ENCODE measurements at regions not wholly inside any gene's neighbourhood (a gene's known extent, or its start where the extent isn't known, plus 50 kb on each side); places are given as distances from the start of the nearest gene placed in this dataset.

DNA sequence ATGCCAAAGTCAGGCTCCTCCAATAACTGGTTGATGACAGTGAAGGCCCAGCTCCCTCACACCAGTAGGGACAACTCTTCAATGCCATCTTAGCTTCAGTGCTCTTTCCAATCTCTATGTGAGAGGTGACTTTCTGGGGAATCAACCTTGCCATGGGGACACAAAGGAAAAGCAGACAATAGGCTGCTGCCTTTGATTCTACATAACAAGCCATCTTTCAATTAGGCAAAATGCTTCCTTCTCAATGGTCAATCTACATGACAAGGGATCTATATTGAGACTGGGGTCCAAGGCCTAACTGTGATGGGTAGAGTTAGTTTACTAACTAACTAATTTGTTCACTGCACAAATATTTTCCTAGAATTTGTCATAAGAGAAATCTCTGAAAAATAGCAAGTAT is 1417.5 kb upstream of the SEL1L start:
- Histone ChIP-seq H4K20me1 (replicated peaks; ENCODE audit: control insufficient read depth, extremely low read depth, insufficient read depth, low read length) (no peaks in the 10 kb centered on the region), H3K4me3 (replicated peaks in 1 of 3; ENCODE audit: insufficient read depth in 1 of 3, low read depth in 1 of 3, low read length in 3 of 3) (no peak overlapping the region), H3K4me2 (ENCODE audit: insufficient read depth, low read length) (no peak overlapping the region), H3K27ac (ENCODE audit: insufficient read depth, low read depth, low read length) (no peak overlapping the region), H3K79me2 (ENCODE audit: control insufficient read depth, insufficient read depth, low read length) (no peaks in the 10 kb centered on the region), H3K9ac (replicated peaks; ENCODE audit: extremely low read depth, insufficient read depth, low read length) (no peak overlapping the region), H3K9me3 (replicated peaks; ENCODE audit: control insufficient read depth, insufficient read depth, low read length) (peaks cover 2% of the 10 kb centered on the region), H3K9me1 (replicated peaks; ENCODE audit: control insufficient read depth, extremely low read depth, insufficient read depth, low read length) (no peaks in the 10 kb centered on the region), H2AFZ (ENCODE audit: low read depth, low read length) (no peak overlapping the region), H3K36me3 (ENCODE audit: control insufficient read depth in 2 of 2, extremely low read depth in 1 of 2, insufficient read depth in 2 of 2, low read length in 2 of 2) (no peaks in the 10 kb centered on the region), H3K27me3 (ENCODE audit: control insufficient read depth in 2 of 2, insufficient read depth in 2 of 2, low read length in 2 of 2) (no peaks in the 10 kb centered on the region), H3K4me1 (ENCODE audit: control insufficient read depth, extremely low read depth, insufficient read depth, low read length) (no peaks in the 10 kb centered on the region)
- DNase-seq (ENCODE audit: low read depth, low spot score) (no peak), FAIRE-seq (no peak)
- no peak for TF ChIP-seq FOS (IDR thresholded peaks at IDR 0.05; ENCODE audit: borderline replicate concordance, insufficient read depth, low read length)
- dilution Hi-C loops (cut with MboI; ENCODE audit: extremely low pct_ligation_motif_present, low sequenced_read_pairs) = no loop called here
- ChIA-PET CTCF (no interaction called here), POLR2A (no interaction called here)
- intact Hi-C loops (cut with micrococcal nuclease) = no loop called here
- no TSS peak for BruUV-seq (replicated peaks)

DNA sequence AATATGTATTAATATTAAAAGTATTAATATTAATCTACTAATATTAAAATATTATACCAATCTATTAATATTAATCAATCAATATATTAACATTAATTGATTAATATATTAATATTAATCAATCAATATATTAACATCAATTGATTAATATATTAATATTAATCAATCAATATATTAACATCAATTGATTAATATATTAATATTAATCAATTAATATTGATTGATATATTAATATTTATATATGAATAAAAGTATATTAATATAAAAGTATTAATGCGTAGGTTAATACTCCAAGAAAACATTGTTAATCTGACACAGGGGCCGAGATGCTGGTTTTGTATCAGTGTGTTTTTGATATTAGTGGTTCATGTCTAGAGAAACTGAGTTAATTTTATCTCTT is 1430.1 kb upstream of the SEL1L start:
- Histone ChIP-seq H3K4me2 (ENCODE audit: insufficient read depth, low read length) (no peak overlapping the region), H3K9me3 (replicated peaks; ENCODE audit: control insufficient read depth, insufficient read depth, low read length) (peaks cover 5% of the 10 kb centered on the region), H3K27ac (ENCODE audit: insufficient read depth, low read depth, low read length) (no peak overlapping the region), H3K4me1 (ENCODE audit: control insufficient read depth, extremely low read depth, insufficient read depth, low read length) (no peaks in the 10 kb centered on the region), H4K20me1 (replicated peaks; ENCODE audit: control insufficient read depth, extremely low read depth, insufficient read depth, low read length) (no peaks in the 10 kb centered on the region), H3K27me3 (ENCODE audit: control insufficient read depth in 2 of 2, insufficient read depth in 2 of 2, low read length in 2 of 2) (no peaks in the 10 kb centered on the region), H3K4me3 (replicated peaks in 1 of 3; ENCODE audit: insufficient read depth in 1 of 3, low read depth in 1 of 3, low read length in 3 of 3) (no peak overlapping the region), H2AFZ (ENCODE audit: low read depth, low read length) (no peak overlapping the region), H3K36me3 (ENCODE audit: control insufficient read depth in 2 of 2, extremely low read depth in 1 of 2, insufficient read depth in 2 of 2, low read length in 2 of 2) (no peaks in the 10 kb centered on the region), H3K9me1 (replicated peaks; ENCODE audit: control insufficient read depth, extremely low read depth, insufficient read depth, low read length) (no peaks in the 10 kb centered on the region), H3K9ac (replicated peaks; ENCODE audit: extremely low read depth, insufficient read depth, low read length) (no peak overlapping the region), H3K79me2 (ENCODE audit: control insufficient read depth, insufficient read depth, low read length) (no peaks in the 10 kb centered on the region)
- no peak for TF ChIP-seq GATA2 (IDR thresholded peaks at IDR 0.05; ENCODE audit: insufficient read depth, insufficient read length, low read depth, low read length)
- TF ChIP-seq POLR2AphosphoS5 (IDR thresholded peaks at IDR 0.05; ENCODE audit: insufficient read depth, low read depth, low read length) = no peak
- TF ChIP-seq MYC (IDR thresholded peaks at IDR 0.05; ENCODE audit: low read depth, low read length) = no peak
- TF ChIP-seq POLR2A (IDR thresholded peaks at IDR 0.05; ENCODE audit: low read depth, low read length) = no peak
- TF ChIP-seq, protein P1, sequence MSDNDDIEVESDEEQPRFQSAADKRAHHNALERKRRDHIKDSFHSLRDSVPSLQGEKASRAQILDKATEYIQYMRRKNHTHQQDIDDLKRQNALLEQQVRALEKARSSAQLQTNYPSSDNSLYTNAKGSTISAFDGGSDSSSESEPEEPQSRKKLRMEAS (IDR thresholded peaks at IDR 0.05; ENCODE audit: insufficient read depth, insufficient read length) = no peak
- TF ChIP-seq FOS (IDR thresholded peaks at IDR 0.05; ENCODE audit: borderline replicate concordance, insufficient read depth, low read length) = no peak
- no peak for TF ChIP-seq EZH2 (IDR thresholded peaks at IDR 0.05; ENCODE audit: borderline replicate concordance, low read depth, low read length, severe bottlenecking)
- TF ChIP-seq, protein P2, sequence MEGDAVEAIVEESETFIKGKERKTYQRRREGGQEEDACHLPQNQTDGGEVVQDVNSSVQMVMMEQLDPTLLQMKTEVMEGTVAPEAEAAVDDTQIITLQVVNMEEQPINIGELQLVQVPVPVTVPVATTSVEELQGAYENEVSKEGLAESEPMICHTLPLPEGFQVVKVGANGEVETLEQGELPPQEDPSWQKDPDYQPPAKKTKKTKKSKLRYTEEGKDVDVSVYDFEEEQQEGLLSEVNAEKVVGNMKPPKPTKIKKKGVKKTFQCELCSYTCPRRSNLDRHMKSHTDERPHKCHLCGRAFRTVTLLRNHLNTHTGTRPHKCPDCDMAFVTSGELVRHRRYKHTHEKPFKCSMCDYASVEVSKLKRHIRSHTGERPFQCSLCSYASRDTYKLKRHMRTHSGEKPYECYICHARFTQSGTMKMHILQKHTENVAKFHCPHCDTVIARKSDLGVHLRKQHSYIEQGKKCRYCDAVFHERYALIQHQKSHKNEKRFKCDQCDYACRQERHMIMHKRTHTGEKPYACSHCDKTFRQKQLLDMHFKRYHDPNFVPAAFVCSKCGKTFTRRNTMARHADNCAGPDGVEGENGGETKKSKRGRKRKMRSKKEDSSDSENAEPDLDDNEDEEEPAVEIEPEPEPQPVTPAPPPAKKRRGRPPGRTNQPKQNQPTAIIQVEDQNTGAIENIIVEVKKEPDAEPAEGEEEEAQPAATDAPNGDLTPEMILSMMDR (IDR thresholded peaks at IDR 0.05; ENCODE audit: extremely low read depth in 1 of 2, insufficient read depth in 1 of 2, low read depth in 1 of 2, low read length in 2 of 2) = no peak
- no peak for TF ChIP-seq JUN (IDR thresholded peaks at IDR 0.05; ENCODE audit: borderline replicate concordance, insufficient read depth, insufficient read length, low read depth)
- intact Hi-C loops (cut with micrococcal nuclease) (no loop called here), dilution Hi-C loops (cut with MboI; ENCODE audit: extremely low pct_ligation_motif_present, low sequenced_read_pairs) (no loop called here)
- FAIRE-seq (no peak), DNase-seq (ENCODE audit: low read depth, low spot score) (no peak)
- CTCF ChIA-PET = no interaction called here
- POLR2A ChIA-PET = no interaction called here
- no TSS peak for BruUV-seq (replicated peaks)
